GM19351 (cell line): ENCODE measurements at regions not wholly inside any gene's neighbourhood (a gene's known extent, or its start where the extent isn't known, plus 50 kb on each side); places are given as distances from the start of the nearest gene placed in this dataset.

Source experiments
- ATAC-seq: cut with Tn5 transposase; IDR thresholded peaks from one replicate; pipeline ENCODE4 v1.9.1; 2021; ENCODE audit warnings: mild to moderate bottlenecking, moderate library complexity; ENCODE audit not compliant: unreplicated experiment

- no peak for ATAC-seq
Measured at GRCh38 chr5:125125031-125125823, 378.8 kb upstream of the ZNF608 start.

GRCh38 chr5:125126050-125126449, 379.6 kb upstream of the ZNF608 start:
- ATAC-seq, result no peak

- ATAC-seq, result no peak
Measured at GRCh38 chr5:125129151-125129806, 382.8 kb upstream of the ZNF608 start.

GRCh38 chr5:125130591-125130990, 384.2 kb upstream of the ZNF608 start:
- no peak for ATAC-seq

- no peak for ATAC-seq
Measured at GRCh38 chr5:125134216-125135081, 388.0 kb upstream of the ZNF608 start.

- no peak for ATAC-seq
Measured at GRCh38 chr5:125137535-125137934, 391.1 kb upstream of the ZNF608 start.

GRCh38 chr5:125138266-125138665, 391.8 kb upstream of the ZNF608 start:
- no peak for ATAC-seq

- ATAC-seq, result no peak
Measured at GRCh38 chr5:125139590-125139989, 393.2 kb upstream of the ZNF608 start.

GRCh38 chr5:125140220-125140619, 393.8 kb upstream of the ZNF608 start:
- ATAC-seq, result no peak

GRCh38 chr5:125140855-125141254, 394.4 kb upstream of the ZNF608 start:
- ATAC-seq, result no peak

GRCh38 chr5:125142458-125142857, 396.0 kb upstream of the ZNF608 start:
- peak; percentile 67 for ATAC-seq

- no peak for ATAC-seq
Measured at GRCh38 chr5:125143011-125143410, 396.6 kb upstream of the ZNF608 start.

- no peak for ATAC-seq
Measured at GRCh38 chr5:125148076-125148475, 401.6 kb upstream of the ZNF608 start.

GRCh38 chr5:125148706-125149105, 402.3 kb upstream of the ZNF608 start:
- no peak for ATAC-seq

GRCh38 chr5:125149110-125149509, 402.7 kb upstream of the ZNF608 start:
- no peak for ATAC-seq

GRCh38 chr5:125149527-125149926, 403.1 kb upstream of the ZNF608 start:
- ATAC-seq, result no peak

- no peak for ATAC-seq
Measured at GRCh38 chr5:125150041-125150669, 403.7 kb upstream of the ZNF608 start.

GRCh38 chr5:125151150-125151900, 404.9 kb upstream of the ZNF608 start:
- peak; percentile 23 for ATAC-seq

GRCh38 chr5:125152044-125152443, 405.6 kb upstream of the ZNF608 start:
- peak; percentile 62 for ATAC-seq

- ATAC-seq, result no peak
Measured at GRCh38 chr5:125152461-125153189, 406.2 kb upstream of the ZNF608 start.
